Liver (tissue), 3 donors: ENCODE measurements at regions not wholly inside any gene's neighbourhood (a gene's known extent, or its start where the extent isn't known, plus 50 kb on each side); places are given as distances from the start of the nearest gene placed in this dataset.

Experiments used
- ATF3 ChIP-seq: IDR thresholded peaks from 2 replicates; pipeline ENCODE4 v1.6.1; 2016; ENCODE audit warnings: antibody characterized with exemption
- FOXA1 ChIP-seq: IDR thresholded peaks from 2 replicates; pipeline ENCODE4 v1.6.1; 2016; ENCODE audit warnings: antibody characterized with exemption
- GABPA ChIP-seq, 2 donors: IDR thresholded peaks in 1 of 2; conservative IDR thresholded peaks in 1 of 2; 2 replicates each; pipeline ENCODE4 v1.6.1; 2016; ENCODE audit warnings: antibody characterized with exemption in 2 of 2, mild to moderate bottlenecking in 1 of 2, moderate library complexity in 1 of 2
- HNF4G ChIP-seq: IDR thresholded peaks from 2 replicates; pipeline ENCODE4 v1.6.1; 2016; ENCODE audit warnings: antibody characterized with exemption
- JUND ChIP-seq, 2 donors: IDR thresholded peaks; 2 replicates each; pipeline ENCODE4 v1.6.1; 2016; ENCODE audit warnings: antibody characterized with exemption in 2 of 2
- RAD21 ChIP-seq, 2 donors: IDR thresholded peaks; 2 replicates each; pipeline ENCODE4 v1.6.1; 2016; ENCODE audit warnings: antibody characterized with exemption in 2 of 2, mild to moderate bottlenecking in 2 of 2
- RXRA ChIP-seq, 2 donors: IDR thresholded peaks; 2 replicates each; pipeline ENCODE4 v1.6.1; 2017 to 2018; ENCODE audit warnings: antibody characterized with exemption in 2 of 2, mild to moderate bottlenecking in 1 of 2
- SP1 ChIP-seq: IDR thresholded peaks from 2 replicates; pipeline ENCODE4 v1.6.1; 2018; ENCODE audit warnings: antibody characterized with exemption, mild to moderate bottlenecking
- TAF1 ChIP-seq: conservative IDR thresholded peaks from 2 replicates; pipeline ENCODE4 v1.6.1; 2016; ENCODE audit warnings: antibody characterized with exemption, mild to moderate bottlenecking
- YY1 ChIP-seq: IDR thresholded peaks from 2 replicates; pipeline ENCODE4 v1.6.1; 2016; ENCODE audit warnings: antibody characterized with exemption, mild to moderate bottlenecking
- ZBTB33 ChIP-seq: IDR thresholded peaks from 2 replicates; pipeline ENCODE4 v1.6.1; 2016; ENCODE audit warnings: antibody characterized with exemption
- TF ChIP-seq, protein P1 (sequence below): fragments of 150-350 bp; IDR thresholded peaks from 2 replicates; pipeline ENCODE4 v1.5.1; 2017; ENCODE audit warnings: improper control_type of control experiment, low read depth, low read length; ENCODE audit not compliant: missing input control
- TF ChIP-seq, protein P2 (sequence below): IDR thresholded peaks from 2 replicates; pipeline ENCODE4 v1.6.1; 2016; ENCODE audit warnings: antibody characterized with exemption, mild to moderate bottlenecking
- TF ChIP-seq, protein P3 (sequence below): IDR thresholded peaks from 2 replicates; pipeline ENCODE4 v1.6.1; 2016; ENCODE audit warnings: antibody characterized with exemption
- donor health status: healthy.
- donor health status: healthy.

DNA sequence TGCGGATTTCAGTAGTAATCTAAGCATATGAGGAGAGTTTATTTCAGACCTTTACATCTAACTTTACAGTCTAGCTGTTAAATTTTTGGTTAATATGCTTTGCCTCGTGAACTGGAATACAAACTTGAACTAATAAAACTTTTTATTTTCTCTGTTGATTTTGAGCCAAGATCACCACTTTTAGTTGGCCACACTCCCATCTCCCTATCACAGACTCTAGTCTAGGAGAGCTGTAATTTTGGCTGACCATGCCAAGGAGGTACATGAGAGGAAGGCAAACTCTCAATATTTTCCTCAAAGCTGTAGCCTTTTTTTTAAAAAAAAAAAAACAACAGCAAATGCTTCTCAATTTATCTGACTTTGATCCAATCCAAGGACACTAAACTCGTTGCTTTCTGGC, 597.5 kb upstream of the PCDH7 start:
- TF ChIP-seq, protein P1, sequence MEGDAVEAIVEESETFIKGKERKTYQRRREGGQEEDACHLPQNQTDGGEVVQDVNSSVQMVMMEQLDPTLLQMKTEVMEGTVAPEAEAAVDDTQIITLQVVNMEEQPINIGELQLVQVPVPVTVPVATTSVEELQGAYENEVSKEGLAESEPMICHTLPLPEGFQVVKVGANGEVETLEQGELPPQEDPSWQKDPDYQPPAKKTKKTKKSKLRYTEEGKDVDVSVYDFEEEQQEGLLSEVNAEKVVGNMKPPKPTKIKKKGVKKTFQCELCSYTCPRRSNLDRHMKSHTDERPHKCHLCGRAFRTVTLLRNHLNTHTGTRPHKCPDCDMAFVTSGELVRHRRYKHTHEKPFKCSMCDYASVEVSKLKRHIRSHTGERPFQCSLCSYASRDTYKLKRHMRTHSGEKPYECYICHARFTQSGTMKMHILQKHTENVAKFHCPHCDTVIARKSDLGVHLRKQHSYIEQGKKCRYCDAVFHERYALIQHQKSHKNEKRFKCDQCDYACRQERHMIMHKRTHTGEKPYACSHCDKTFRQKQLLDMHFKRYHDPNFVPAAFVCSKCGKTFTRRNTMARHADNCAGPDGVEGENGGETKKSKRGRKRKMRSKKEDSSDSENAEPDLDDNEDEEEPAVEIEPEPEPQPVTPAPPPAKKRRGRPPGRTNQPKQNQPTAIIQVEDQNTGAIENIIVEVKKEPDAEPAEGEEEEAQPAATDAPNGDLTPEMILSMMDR = no peak
- TF ChIP-seq, protein P2, sequence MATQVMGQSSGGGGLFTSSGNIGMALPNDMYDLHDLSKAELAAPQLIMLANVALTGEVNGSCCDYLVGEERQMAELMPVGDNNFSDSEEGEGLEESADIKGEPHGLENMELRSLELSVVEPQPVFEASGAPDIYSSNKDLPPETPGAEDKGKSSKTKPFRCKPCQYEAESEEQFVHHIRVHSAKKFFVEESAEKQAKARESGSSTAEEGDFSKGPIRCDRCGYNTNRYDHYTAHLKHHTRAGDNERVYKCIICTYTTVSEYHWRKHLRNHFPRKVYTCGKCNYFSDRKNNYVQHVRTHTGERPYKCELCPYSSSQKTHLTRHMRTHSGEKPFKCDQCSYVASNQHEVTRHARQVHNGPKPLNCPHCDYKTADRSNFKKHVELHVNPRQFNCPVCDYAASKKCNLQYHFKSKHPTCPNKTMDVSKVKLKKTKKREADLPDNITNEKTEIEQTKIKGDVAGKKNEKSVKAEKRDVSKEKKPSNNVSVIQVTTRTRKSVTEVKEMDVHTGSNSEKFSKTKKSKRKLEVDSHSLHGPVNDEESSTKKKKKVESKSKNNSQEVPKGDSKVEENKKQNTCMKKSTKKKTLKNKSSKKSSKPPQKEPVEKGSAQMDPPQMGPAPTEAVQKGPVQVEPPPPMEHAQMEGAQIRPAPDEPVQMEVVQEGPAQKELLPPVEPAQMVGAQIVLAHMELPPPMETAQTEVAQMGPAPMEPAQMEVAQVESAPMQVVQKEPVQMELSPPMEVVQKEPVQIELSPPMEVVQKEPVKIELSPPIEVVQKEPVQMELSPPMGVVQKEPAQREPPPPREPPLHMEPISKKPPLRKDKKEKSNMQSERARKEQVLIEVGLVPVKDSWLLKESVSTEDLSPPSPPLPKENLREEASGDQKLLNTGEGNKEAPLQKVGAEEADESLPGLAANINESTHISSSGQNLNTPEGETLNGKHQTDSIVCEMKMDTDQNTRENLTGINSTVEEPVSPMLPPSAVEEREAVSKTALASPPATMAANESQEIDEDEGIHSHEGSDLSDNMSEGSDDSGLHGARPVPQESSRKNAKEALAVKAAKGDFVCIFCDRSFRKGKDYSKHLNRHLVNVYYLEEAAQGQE = no peak
- TF ChIP-seq TAF1 = no peak
- TF ChIP-seq YY1 = no peak
- no peak for TF ChIP-seq JUND (IDR thresholded peaks at IDR 0.05)
- TF ChIP-seq ATF3 = no peak
- TF ChIP-seq, protein P3, sequence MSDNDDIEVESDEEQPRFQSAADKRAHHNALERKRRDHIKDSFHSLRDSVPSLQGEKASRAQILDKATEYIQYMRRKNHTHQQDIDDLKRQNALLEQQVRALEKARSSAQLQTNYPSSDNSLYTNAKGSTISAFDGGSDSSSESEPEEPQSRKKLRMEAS = no peak
- TF ChIP-seq SP1 = no peak
- no peak for TF ChIP-seq RXRA (IDR thresholded peaks at IDR 0.05)
- no peak for TF ChIP-seq GABPA (IDR thresholded peaks at IDR 0.05 in 1 of 2, conservative IDR thresholded peaks at IDR 0.05 in 1 of 2)
- TF ChIP-seq FOXA1 = no peak
- TF ChIP-seq ZBTB33 = no peak
- no peak for TF ChIP-seq RAD21 (IDR thresholded peaks at IDR 0.05)
- no peak for TF ChIP-seq HNF4G
